H9 (cell line): ENCODE measurements at regions not wholly inside any gene's neighbourhood (a gene's known extent, or its start where the extent isn't known, plus 50 kb on each side); places are given as distances from the start of the nearest gene placed in this dataset.

Experiments used
- DNase-seq: peaks from one replicate; pipeline ENCODE4 v3.0.0-alpha.2; 2017
- H2AFZ ChIP-seq: one replicate; pipeline ENCODE4 v1.6.1; 2013; ENCODE audit warnings: mild to moderate bottlenecking, low read length, control low read depth, moderate library complexity
- H2AK5ac ChIP-seq: 2 replicates; pipeline ENCODE4 v1.6.1; 2013; ENCODE audit warnings: low read length, control low read depth, mixed read lengths; ENCODE audit not compliant: insufficient read length
- H2BK120ac ChIP-seq: one replicate; pipeline ENCODE4 v1.6.1; 2013; ENCODE audit warnings: low read depth, mild to moderate bottlenecking, low read length, control low read depth, inconsistent platforms; ENCODE audit not compliant: poor library complexity, severe bottlenecking
- H2BK12ac ChIP-seq: 2 replicates; pipeline ENCODE4 v1.6.1; 2013; ENCODE audit warnings: low read length, control low read depth, mixed read lengths, low read depth; ENCODE audit not compliant: insufficient read length
- H2BK15ac ChIP-seq: 2 replicates; pipeline ENCODE4 v1.6.1; 2013; ENCODE audit warnings: low read depth, low read length, control low read depth
- H2BK20ac ChIP-seq: one replicate; pipeline ENCODE4 v1.6.1; 2013; ENCODE audit warnings: low read depth, mild to moderate bottlenecking, low read length, control low read depth, inconsistent platforms; ENCODE audit not compliant: poor library complexity, severe bottlenecking
- H2BK5ac ChIP-seq: 2 replicates; pipeline ENCODE4 v1.6.1; 2013; ENCODE audit warnings: low read length, control low read depth, mixed read lengths; ENCODE audit not compliant: insufficient read length
- H3K14ac ChIP-seq: 2 replicates; pipeline ENCODE4 v1.6.1; 2013; ENCODE audit warnings: low read length, control low read depth; ENCODE audit not compliant: insufficient read depth
- H3K18ac ChIP-seq: 2 replicates; pipeline ENCODE4 v1.6.1; 2013; ENCODE audit warnings: low read depth, mild to moderate bottlenecking, mixed read lengths, low read length, control low read depth; ENCODE audit not compliant: insufficient read length
- H3K23ac ChIP-seq: 2 replicates; pipeline ENCODE4 v1.6.1; 2013; ENCODE audit warnings: low read length, control low read depth, mixed read lengths, low read depth; ENCODE audit not compliant: insufficient read length
- H3K23me2 ChIP-seq: 2 replicates; pipeline ENCODE4 v1.6.1; 2013; ENCODE audit warnings: low read depth, mild to moderate bottlenecking, mixed read lengths, low read length, control low read depth; ENCODE audit not compliant: insufficient read length, poor library complexity, severe bottlenecking
- H3K27ac ChIP-seq: 2 replicates; pipeline ENCODE4 v1.5.1; 2013; ENCODE audit warnings: low read length, control low read depth, mixed read lengths, low read depth; ENCODE audit not compliant: insufficient read length
- H3K27me3 ChIP-seq: 2 replicates; pipeline ENCODE4 v1.6.1; 2013; ENCODE audit warnings: low read length, control low read depth, inconsistent platforms; ENCODE audit not compliant: insufficient read depth
- H3K4ac ChIP-seq: 2 replicates; pipeline ENCODE4 v1.6.1; 2013; ENCODE audit warnings: low read depth, mild to moderate bottlenecking, control low read depth, inconsistent platforms, low read length, moderate library complexity
- H3K4me1 ChIP-seq: 2 replicates; pipeline ENCODE4 v1.6.1; 2013; ENCODE audit warnings: low read length, control low read depth, inconsistent platforms; ENCODE audit not compliant: insufficient read depth
- H3K4me2 ChIP-seq: 2 replicates; pipeline ENCODE4 v1.6.1; 2013; ENCODE audit warnings: low read length, control low read depth, mixed read lengths; ENCODE audit not compliant: insufficient read length, insufficient read depth
- H3K56ac ChIP-seq: 2 replicates; pipeline ENCODE4 v1.6.1; 2013; ENCODE audit warnings: low read depth, mild to moderate bottlenecking, mixed read lengths, low read length, control low read depth; ENCODE audit not compliant: insufficient read length
- H3K79me1 ChIP-seq: 2 replicates; pipeline ENCODE4 v1.6.1; 2013; ENCODE audit warnings: low read depth, mild to moderate bottlenecking, moderate library complexity, low read length, control low read depth, inconsistent platforms; ENCODE audit not compliant: insufficient read depth, poor library complexity, severe bottlenecking
- H3K79me2 ChIP-seq: 2 replicates; pipeline ENCODE4 v1.6.1; 2013; ENCODE audit warnings: low read length, control low read depth, inconsistent platforms; ENCODE audit not compliant: insufficient read depth
- H3K9ac ChIP-seq: 2 replicates; pipeline ENCODE4 v1.6.1; 2013; ENCODE audit warnings: low read length, control low read depth, mixed read lengths; ENCODE audit not compliant: insufficient read length; ENCODE audit errors: extremely low read depth
- H3K9me3 ChIP-seq: one replicate; pipeline ENCODE4 v1.6.1; 2013; ENCODE audit warnings: low read depth, low read length, inconsistent platforms; ENCODE audit not compliant: control insufficient read depth
- H3T11ph ChIP-seq: one replicate; pipeline ENCODE4 v1.6.1; 2013; ENCODE audit warnings: mild to moderate bottlenecking, low read length, control low read depth, inconsistent platforms
- H4K20me1 ChIP-seq: one replicate; pipeline ENCODE4 v1.6.1; 2013; ENCODE audit not compliant: control insufficient read depth, insufficient read length, insufficient read depth
- H4K5ac ChIP-seq: 2 replicates; pipeline ENCODE4 v1.6.1; 2013; ENCODE audit warnings: low read depth, mild to moderate bottlenecking, mixed read lengths, low read length, control low read depth; ENCODE audit not compliant: insufficient read length
- H4K8ac ChIP-seq: replicated peaks from 2 replicates; pipeline ENCODE4 v1.6.1; 2013; ENCODE audit warnings: low read length, control low read depth, mixed read lengths, low read depth; ENCODE audit not compliant: insufficient read length
- H4K91ac ChIP-seq: 2 replicates; pipeline ENCODE4 v1.6.1; 2013; ENCODE audit warnings: low read depth, mild to moderate bottlenecking, moderate library complexity, mixed read lengths, low read length, control low read depth; ENCODE audit not compliant: insufficient read length
- H3K27ac Mint-ChIP-seq, 3 experiments: 2 replicates in 2 of 3; 3 replicates in 1 of 3; pipeline ENCODE4 v1.8.0; 2020 to 2021; ENCODE audit warnings: mixed read lengths in 3 of 3, mild to moderate bottlenecking in 1 of 3, moderate library complexity in 1 of 3
- H3K27me3 Mint-ChIP-seq: 2 replicates; pipeline ENCODE4 v1.8.0; 2021; ENCODE audit warnings: low read depth, mild to moderate bottlenecking, moderate library complexity, mixed read lengths
- H3K36me3 Mint-ChIP-seq, 3 experiments: 2 replicates in 2 of 3; 3 replicates in 1 of 3; pipeline ENCODE4 v1.8.0; 2020 to 2021; ENCODE audit warnings: low read depth in 3 of 3, mixed read lengths in 3 of 3; ENCODE audit not compliant: insufficient read depth in 1 of 3
- H3K4me1 Mint-ChIP-seq, 2 experiments: 2 replicates each; pipeline ENCODE4 v1.8.0; 2020; ENCODE audit warnings: mixed read lengths in 2 of 2
- H3K4me3 Mint-ChIP-seq, 2 experiments: 2 replicates in 1 of 2; 3 replicates in 1 of 2; pipeline ENCODE4 v1.8.0; 2020 to 2021; ENCODE audit warnings: mild to moderate bottlenecking in 2 of 2, mixed read lengths in 2 of 2, moderate library complexity in 1 of 2
- H3K9me3 Mint-ChIP-seq, 2 experiments: 2 replicates in 1 of 2; 3 replicates in 1 of 2; pipeline ENCODE4 v1.8.0; 2020; ENCODE audit warnings: mild to moderate bottlenecking in 2 of 2, mixed read lengths in 2 of 2, moderate library complexity in 1 of 2
- WGBS: extraction: QIAGEN DNeasy Blood & Tissue Kit; methylation state at CpG from one replicate; pipeline ENCODE4 v1.1.7; 2013; ENCODE audit warnings: missing lambda C conversion rate, low lambda C conversion rate, mixed read lengths; ENCODE audit not compliant: insufficient read length; ENCODE audit errors: extremely low coverage; 5-methylcytosine and 5-hydroxymethylcytosine counted together
- TF ChIP-seq, protein P1 (sequence below): fragments of 200-600 bp; sonication (generic); conservative IDR thresholded peaks from 3 replicates; pipeline ENCODE4 v1.8.0; 2021; ENCODE audit warnings: antibody characterized with exemption, mild to moderate bottlenecking

DNA sequence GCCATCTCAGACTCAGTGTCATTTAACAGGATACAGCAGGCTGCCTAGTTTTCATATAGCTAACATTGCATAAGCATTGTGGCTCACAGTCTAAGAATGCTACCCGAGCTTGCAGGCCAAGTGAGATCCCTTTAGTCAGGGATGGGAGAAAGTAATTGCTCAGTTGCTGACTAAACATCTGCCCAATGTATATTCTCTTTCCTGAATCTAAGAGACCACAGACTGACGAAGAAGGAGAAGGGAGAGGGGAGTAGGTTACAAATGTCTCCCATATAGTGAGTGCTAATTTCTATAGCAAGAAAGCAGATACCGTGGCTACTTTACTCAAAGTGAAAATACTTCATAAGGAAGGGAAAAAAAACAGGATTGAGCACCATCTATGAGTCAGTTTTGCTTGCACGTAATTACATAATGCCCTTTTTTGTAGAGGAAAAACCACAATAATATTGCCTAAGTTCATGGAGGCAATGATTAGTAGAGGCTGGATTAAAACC lies 453.9 kb downstream of the COG6 start:
- no peaks in the 10 kb centered on the region for H3K4me1 Mint-ChIP-seq
- Histone ChIP-seq H3T11ph (no peak overlapping the region), H3K79me1 (no peaks in the 10 kb centered on the region), H2BK15ac (no peak overlapping the region), H3K23ac (no peak overlapping the region), H2BK12ac (no peak overlapping the region), H3K9ac (no peak overlapping the region), H3K4me1 (no peaks in the 10 kb centered on the region), H2BK20ac (no peak overlapping the region), H2BK5ac (no peak overlapping the region), H4K20me1 (no peaks in the 10 kb centered on the region), H2AFZ (no peak overlapping the region), H3K4me2 (no peak overlapping the region), H3K14ac (no peak overlapping the region), H4K8ac (no peak overlapping the region), H3K18ac (no peak overlapping the region), H2BK120ac (no peak overlapping the region), H3K27ac (no peak overlapping the region), H3K56ac (no peak overlapping the region), H3K9me3 (no peaks in the 10 kb centered on the region), H4K5ac (no peak overlapping the region), H2AK5ac (no peak overlapping the region), H3K79me2 (no peaks in the 10 kb centered on the region), H4K91ac (no peak overlapping the region), H3K23me2 (no peaks in the 10 kb centered on the region), H3K27me3 (no peaks in the 10 kb centered on the region), H3K4ac (no peak overlapping the region)
- H3K36me3 Mint-ChIP-seq: no peaks in the 10 kb centered on the region
- no CpG with 5 or more reads among the region's 4 CpGs for WGBS
- TF ChIP-seq, protein P1, sequence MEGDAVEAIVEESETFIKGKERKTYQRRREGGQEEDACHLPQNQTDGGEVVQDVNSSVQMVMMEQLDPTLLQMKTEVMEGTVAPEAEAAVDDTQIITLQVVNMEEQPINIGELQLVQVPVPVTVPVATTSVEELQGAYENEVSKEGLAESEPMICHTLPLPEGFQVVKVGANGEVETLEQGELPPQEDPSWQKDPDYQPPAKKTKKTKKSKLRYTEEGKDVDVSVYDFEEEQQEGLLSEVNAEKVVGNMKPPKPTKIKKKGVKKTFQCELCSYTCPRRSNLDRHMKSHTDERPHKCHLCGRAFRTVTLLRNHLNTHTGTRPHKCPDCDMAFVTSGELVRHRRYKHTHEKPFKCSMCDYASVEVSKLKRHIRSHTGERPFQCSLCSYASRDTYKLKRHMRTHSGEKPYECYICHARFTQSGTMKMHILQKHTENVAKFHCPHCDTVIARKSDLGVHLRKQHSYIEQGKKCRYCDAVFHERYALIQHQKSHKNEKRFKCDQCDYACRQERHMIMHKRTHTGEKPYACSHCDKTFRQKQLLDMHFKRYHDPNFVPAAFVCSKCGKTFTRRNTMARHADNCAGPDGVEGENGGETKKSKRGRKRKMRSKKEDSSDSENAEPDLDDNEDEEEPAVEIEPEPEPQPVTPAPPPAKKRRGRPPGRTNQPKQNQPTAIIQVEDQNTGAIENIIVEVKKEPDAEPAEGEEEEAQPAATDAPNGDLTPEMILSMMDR: no peak
- no peaks in the 10 kb centered on the region for H3K9me3 Mint-ChIP-seq
- H3K27ac Mint-ChIP-seq: no peak overlapping the region
- DNase-seq: no peak
- H3K4me3 Mint-ChIP-seq: no peak overlapping the region
- H3K27me3 Mint-ChIP-seq: peaks cover 3% of the 10 kb centered on the region; the same call in 1 of the 2 replicates
